H9 (cell line): ENCODE measurements at regions not wholly inside any gene's neighbourhood (a gene's known extent, or its start where the extent isn't known, plus 50 kb on each side); places are given as distances from the start of the nearest gene placed in this dataset.

Experiments
- DNase-seq: peaks from one replicate; pipeline ENCODE4 v3.0.0-alpha.2; 2017
- H2AFZ ChIP-seq: one replicate; pipeline ENCODE4 v1.6.1; 2013; ENCODE audit warnings: mild to moderate bottlenecking, low read length, control low read depth, moderate library complexity
- H2AK5ac ChIP-seq: 2 replicates; pipeline ENCODE4 v1.6.1; 2013; ENCODE audit warnings: low read length, control low read depth, mixed read lengths; ENCODE audit not compliant: insufficient read length
- H2BK120ac ChIP-seq: one replicate; pipeline ENCODE4 v1.6.1; 2013; ENCODE audit warnings: low read depth, mild to moderate bottlenecking, low read length, control low read depth, inconsistent platforms; ENCODE audit not compliant: poor library complexity, severe bottlenecking
- H2BK12ac ChIP-seq: 2 replicates; pipeline ENCODE4 v1.6.1; 2013; ENCODE audit warnings: low read length, control low read depth, mixed read lengths, low read depth; ENCODE audit not compliant: insufficient read length
- H2BK15ac ChIP-seq: 2 replicates; pipeline ENCODE4 v1.6.1; 2013; ENCODE audit warnings: low read depth, low read length, control low read depth
- H2BK20ac ChIP-seq: one replicate; pipeline ENCODE4 v1.6.1; 2013; ENCODE audit warnings: low read depth, mild to moderate bottlenecking, low read length, control low read depth, inconsistent platforms; ENCODE audit not compliant: poor library complexity, severe bottlenecking
- H2BK5ac ChIP-seq: 2 replicates; pipeline ENCODE4 v1.6.1; 2013; ENCODE audit warnings: low read length, control low read depth, mixed read lengths; ENCODE audit not compliant: insufficient read length
- H3K14ac ChIP-seq: 2 replicates; pipeline ENCODE4 v1.6.1; 2013; ENCODE audit warnings: low read length, control low read depth; ENCODE audit not compliant: insufficient read depth
- H3K18ac ChIP-seq: 2 replicates; pipeline ENCODE4 v1.6.1; 2013; ENCODE audit warnings: low read depth, mild to moderate bottlenecking, mixed read lengths, low read length, control low read depth; ENCODE audit not compliant: insufficient read length
- H3K23ac ChIP-seq: 2 replicates; pipeline ENCODE4 v1.6.1; 2013; ENCODE audit warnings: low read length, control low read depth, mixed read lengths, low read depth; ENCODE audit not compliant: insufficient read length
- H3K23me2 ChIP-seq: 2 replicates; pipeline ENCODE4 v1.6.1; 2013; ENCODE audit warnings: low read depth, mild to moderate bottlenecking, mixed read lengths, low read length, control low read depth; ENCODE audit not compliant: insufficient read length, poor library complexity, severe bottlenecking
- H3K27ac ChIP-seq: 2 replicates; pipeline ENCODE4 v1.5.1; 2013; ENCODE audit warnings: low read length, control low read depth, mixed read lengths, low read depth; ENCODE audit not compliant: insufficient read length
- H3K27me3 ChIP-seq: 2 replicates; pipeline ENCODE4 v1.6.1; 2013; ENCODE audit warnings: low read length, control low read depth, inconsistent platforms; ENCODE audit not compliant: insufficient read depth
- H3K4ac ChIP-seq: 2 replicates; pipeline ENCODE4 v1.6.1; 2013; ENCODE audit warnings: low read depth, mild to moderate bottlenecking, control low read depth, inconsistent platforms, low read length, moderate library complexity
- H3K4me1 ChIP-seq: 2 replicates; pipeline ENCODE4 v1.6.1; 2013; ENCODE audit warnings: low read length, control low read depth, inconsistent platforms; ENCODE audit not compliant: insufficient read depth
- H3K4me2 ChIP-seq: 2 replicates; pipeline ENCODE4 v1.6.1; 2013; ENCODE audit warnings: low read length, control low read depth, mixed read lengths; ENCODE audit not compliant: insufficient read length, insufficient read depth
- H3K56ac ChIP-seq: 2 replicates; pipeline ENCODE4 v1.6.1; 2013; ENCODE audit warnings: low read depth, mild to moderate bottlenecking, mixed read lengths, low read length, control low read depth; ENCODE audit not compliant: insufficient read length
- H3K79me1 ChIP-seq: 2 replicates; pipeline ENCODE4 v1.6.1; 2013; ENCODE audit warnings: low read depth, mild to moderate bottlenecking, moderate library complexity, low read length, control low read depth, inconsistent platforms; ENCODE audit not compliant: insufficient read depth, poor library complexity, severe bottlenecking
- H3K79me2 ChIP-seq: 2 replicates; pipeline ENCODE4 v1.6.1; 2013; ENCODE audit warnings: low read length, control low read depth, inconsistent platforms; ENCODE audit not compliant: insufficient read depth
- H3K9ac ChIP-seq: 2 replicates; pipeline ENCODE4 v1.6.1; 2013; ENCODE audit warnings: low read length, control low read depth, mixed read lengths; ENCODE audit not compliant: insufficient read length; ENCODE audit errors: extremely low read depth
- H3K9me3 ChIP-seq: one replicate; pipeline ENCODE4 v1.6.1; 2013; ENCODE audit warnings: low read depth, low read length, inconsistent platforms; ENCODE audit not compliant: control insufficient read depth
- H3T11ph ChIP-seq: one replicate; pipeline ENCODE4 v1.6.1; 2013; ENCODE audit warnings: mild to moderate bottlenecking, low read length, control low read depth, inconsistent platforms
- H4K20me1 ChIP-seq: one replicate; pipeline ENCODE4 v1.6.1; 2013; ENCODE audit not compliant: control insufficient read depth, insufficient read length, insufficient read depth
- H4K5ac ChIP-seq: 2 replicates; pipeline ENCODE4 v1.6.1; 2013; ENCODE audit warnings: low read depth, mild to moderate bottlenecking, mixed read lengths, low read length, control low read depth; ENCODE audit not compliant: insufficient read length
- H4K8ac ChIP-seq: replicated peaks from 2 replicates; pipeline ENCODE4 v1.6.1; 2013; ENCODE audit warnings: low read length, control low read depth, mixed read lengths, low read depth; ENCODE audit not compliant: insufficient read length
- H4K91ac ChIP-seq: 2 replicates; pipeline ENCODE4 v1.6.1; 2013; ENCODE audit warnings: low read depth, mild to moderate bottlenecking, moderate library complexity, mixed read lengths, low read length, control low read depth; ENCODE audit not compliant: insufficient read length
- H3K27ac Mint-ChIP-seq, 3 experiments: 2 replicates in 2 of 3; 3 replicates in 1 of 3; pipeline ENCODE4 v1.8.0; 2020 to 2021; ENCODE audit warnings: mixed read lengths in 3 of 3, mild to moderate bottlenecking in 1 of 3, moderate library complexity in 1 of 3
- H3K27me3 Mint-ChIP-seq: 2 replicates; pipeline ENCODE4 v1.8.0; 2021; ENCODE audit warnings: low read depth, mild to moderate bottlenecking, moderate library complexity, mixed read lengths
- H3K36me3 Mint-ChIP-seq, 3 experiments: 2 replicates in 2 of 3; 3 replicates in 1 of 3; pipeline ENCODE4 v1.8.0; 2020 to 2021; ENCODE audit warnings: low read depth in 3 of 3, mixed read lengths in 3 of 3; ENCODE audit not compliant: insufficient read depth in 1 of 3
- H3K4me1 Mint-ChIP-seq, 2 experiments: 2 replicates each; pipeline ENCODE4 v1.8.0; 2020; ENCODE audit warnings: mixed read lengths in 2 of 2
- H3K4me3 Mint-ChIP-seq, 2 experiments: 2 replicates in 1 of 2; 3 replicates in 1 of 2; pipeline ENCODE4 v1.8.0; 2020 to 2021; ENCODE audit warnings: mild to moderate bottlenecking in 2 of 2, mixed read lengths in 2 of 2, moderate library complexity in 1 of 2
- H3K9me3 Mint-ChIP-seq, 2 experiments: 2 replicates in 1 of 2; 3 replicates in 1 of 2; pipeline ENCODE4 v1.8.0; 2020; ENCODE audit warnings: mild to moderate bottlenecking in 2 of 2, mixed read lengths in 2 of 2, moderate library complexity in 1 of 2
- CTCF ChIP-seq: fragments of 200-600 bp; sonication (generic); conservative IDR thresholded peaks from 3 replicates; pipeline ENCODE4 v1.8.0; 2021; ENCODE audit warnings: antibody characterized with exemption, mild to moderate bottlenecking
- WGBS: extraction: QIAGEN DNeasy Blood & Tissue Kit; methylation state at CpG from one replicate; pipeline ENCODE4 v1.1.7; 2013; ENCODE audit warnings: missing lambda C conversion rate, low lambda C conversion rate, mixed read lengths; ENCODE audit not compliant: insufficient read length; ENCODE audit errors: extremely low coverage; 5-methylcytosine and 5-hydroxymethylcytosine counted together

GRCh38 chr18:76223403-76223802 lies 271.6 kb downstream of the ZNF516 start:
- H4K91ac ChIP-seq: no peak overlapping the region
- no peak overlapping the region for H2AFZ ChIP-seq
- no peak for TF ChIP-seq CTCF
- no peak overlapping the region for H3K23ac ChIP-seq
- H3T11ph ChIP-seq: no peak overlapping the region
- no peak overlapping the region for H3K18ac ChIP-seq
- no peak overlapping the region; a peak in 1 of 7 replicates for H3K27ac Mint-ChIP-seq
- WGBS: no CpG with 5 or more reads among the region's 8 CpGs
- H2BK120ac ChIP-seq: no peak overlapping the region
- H2BK12ac ChIP-seq: no peak overlapping the region
- H2BK15ac ChIP-seq: no peak overlapping the region
- no peak overlapping the region for H3K27ac ChIP-seq
- no peaks in the 10 kb centered on the region for H3K79me1 ChIP-seq
- no peaks in the 10 kb centered on the region for H3K23me2 ChIP-seq
- no peaks in the 10 kb centered on the region for H4K20me1 ChIP-seq
- H3K9me3 ChIP-seq: no peaks in the 10 kb centered on the region
- no peak overlapping the region for H3K4me2 ChIP-seq
- no peaks in the 10 kb centered on the region for H3K27me3 ChIP-seq
- no peak overlapping the region for H3K4me3 Mint-ChIP-seq
- no peak overlapping the region for H3K9ac ChIP-seq
- H3K36me3 Mint-ChIP-seq: peaks cover 0 to 1% (median 0%) of the 10 kb centered on the region in 3 experiments; a peak in 1 of 7 replicates
- H2BK5ac ChIP-seq: no peak overlapping the region
- no peak overlapping the region for H2BK20ac ChIP-seq
- no peak for DNase-seq
- no peaks in the 10 kb centered on the region for H3K79me2 ChIP-seq
- no peak overlapping the region for H2AK5ac ChIP-seq
- no peaks in the 10 kb centered on the region for H3K4me1 Mint-ChIP-seq
- H3K4ac ChIP-seq: no peak overlapping the region
- H3K14ac ChIP-seq: no peak overlapping the region
- H3K9me3 Mint-ChIP-seq: 0 out of 5 replicates have a peak, but pooled peaks cover 0 to 2% of the 10 kb centered on the region in 2 experiments
- no peaks in the 10 kb centered on the region for H3K4me1 ChIP-seq
- no peak overlapping the region for H3K56ac ChIP-seq
- no peak overlapping the region for H4K5ac ChIP-seq
- H4K8ac ChIP-seq: no peak overlapping the region
- no peaks in the 10 kb centered on the region; the same call in 1 of the 2 replicates for H3K27me3 Mint-ChIP-seq
